Testis (tissue), 2 donors: ENCODE measurements at regions not wholly inside any gene's neighbourhood (a gene's known extent, or its start where the extent isn't known, plus 50 kb on each side); places are given as distances from the start of the nearest gene placed in this dataset.
"Not testable (repeated sequence)": the region's sequence is repeated elsewhere in the genome, so short reads cannot be mapped to it uniquely, and the experiment has no call there.

Experiments
- DNase-seq: peaks from one replicate; pipeline ENCODE4 v3.0.0-alpha.2; 2019
- H3K27ac ChIP-seq, 2 donors: fragments of 200-600 bp; sonication (generic); one replicate each; pipeline ENCODE4 v1.5.1; 2019
- H3K27me3 ChIP-seq: fragments of 200-600 bp; sonication (generic); one replicate; pipeline ENCODE4 v1.5.1; 2019
- H3K36me3 ChIP-seq: fragments of 200-600 bp; sonication (generic); one replicate; pipeline ENCODE4 v1.5.1; 2017; ENCODE audit warnings: low read depth; ENCODE audit errors: missing control alignments
- H3K4me1 ChIP-seq: fragments of 200-600 bp; sonication (generic); one replicate; pipeline ENCODE4 v1.5.1; 2019
- H3K4me3 ChIP-seq, 2 donors: fragments of 200-600 bp; sonication (generic); one replicate each; pipeline ENCODE4 v1.5.1; 2017 to 2019
- H3K9me3 ChIP-seq: fragments of 200-600 bp; sonication (generic); one replicate; pipeline ENCODE4 v1.5.1; 2017
- CTCF ChIP-seq, 3 experiments: fragments of 450-650 bp in 2 of 3; fragments of 200-600 bp in 1 of 3; sonication (generic) in 1 of 3; IDR thresholded peaks; one replicate each; pipeline ENCODE4 v1.5.1; 2016 to 2019; ENCODE audit warnings: antibody characterized with exemption in 3 of 3, mild to moderate bottlenecking in 2 of 3, moderate library complexity in 1 of 3
- POLR2A ChIP-seq: fragments of 450-650 bp; IDR thresholded peaks from one replicate; pipeline ENCODE4 v1.6.1; 2017; ENCODE audit warnings: antibody characterized with exemption, mild to moderate bottlenecking, moderate library complexity
- WGBS, 2 donors: methylation state at CpG; one replicate each; pipeline ENCODE4 v1.1.5; 2018; 5-methylcytosine and 5-hydroxymethylcytosine counted together
- intact Hi-C: fragments of 100-400 bp; cut with DNase I; formaldehyde crosslinking; loops from one replicate; pipeline ENCODE4 v1.15.1; 2023; ENCODE audit warnings: low total_unique reads

GRCh38 chr17:71613996-71614395 lies 506.8 kb upstream of the SOX9 start:
- H3K9me3 ChIP-seq = no peaks in the 10 kb centered on the region
- TF ChIP-seq POLR2A (no peak), CTCF (IDR thresholded peaks at IDR 0.05) (no peak)
- intact Hi-C loops = no loop called here

GRCh38 chr17:71615820-71616219 lies 505.0 kb upstream of the SOX9 start:
- Histone ChIP-seq H3K27ac (no peak overlapping the region), H3K36me3 (no peaks in the 10 kb centered on the region), H3K4me3 (no peak overlapping the region), H3K4me1 (no peaks in the 10 kb centered on the region), H3K27me3 (no peaks in the 10 kb centered on the region), H3K9me3 (no peaks in the 10 kb centered on the region)
- DNase-seq = no peak
- WGBS, 2 donors = 60 to 61% methylated on average over 4 of the region's 4 CpGs
- TF ChIP-seq POLR2A (no peak), CTCF (IDR thresholded peaks at IDR 0.05) (no peak)
- intact Hi-C loops = no loop called here

More at GRCh38 chr17:71613996-71614395, 506.8 kb upstream of the SOX9 start:
- Histone ChIP-seq H3K27me3 (no peaks in the 10 kb centered on the region), H3K4me3 (no peak overlapping the region), H3K4me1 (no peaks in the 10 kb centered on the region), H3K36me3 (no peaks in the 10 kb centered on the region), H3K27ac (no peak overlapping the region)
- no peak for DNase-seq

- H3K4me3 ChIP-seq, DNase-seq, H3K27me3 ChIP-seq, H3K27ac ChIP-seq, H3K4me1 ChIP-seq, H3K36me3 ChIP-seq, H3K9me3 ChIP-seq, intact Hi-C loops: not testable (repeated sequence)
Measured at GRCh38 chr17:71617767-71618166, 503.1 kb upstream of the SOX9 start.

- no peaks in the 10 kb centered on the region for H3K27me3 ChIP-seq
- no peak overlapping the region for H3K27ac ChIP-seq
- no peak for DNase-seq
- H3K4me3 ChIP-seq = no peak overlapping the region
- 66 to 75% methylated on average over 1 of the region's 1 CpG for WGBS, 2 donors
- intact Hi-C loops = no loop called here
- no peaks in the 10 kb centered on the region for H3K36me3 ChIP-seq
- TF ChIP-seq CTCF (IDR thresholded peaks at IDR 0.05) = no peak
- no peak for TF ChIP-seq POLR2A
- no peaks in the 10 kb centered on the region for H3K9me3 ChIP-seq
- no peaks in the 10 kb centered on the region for H3K4me1 ChIP-seq
Measured at GRCh38 chr17:71625330-71625729, 495.5 kb upstream of the SOX9 start.

- H3K4me3 ChIP-seq = no peak overlapping the region
- no peak for DNase-seq
- TF ChIP-seq CTCF (IDR thresholded peaks at IDR 0.05) (no peak), POLR2A (no peak)
- H3K9me3 ChIP-seq = no peaks in the 10 kb centered on the region
- no peak overlapping the region for H3K27ac ChIP-seq
- intact Hi-C loops = no loop called here
- no peaks in the 10 kb centered on the region for H3K4me1 ChIP-seq
- 60 to 61% methylated on average over 1 of the region's 1 CpG for WGBS, 2 donors
- H3K36me3 ChIP-seq = no peaks in the 10 kb centered on the region
- H3K27me3 ChIP-seq = no peaks in the 10 kb centered on the region
Measured at GRCh38 chr17:71628306-71628705, 492.5 kb upstream of the SOX9 start.
